Upper lobe of left lung (tissue), 4 donors: ENCODE measurements at regions not wholly inside any gene's neighbourhood (a gene's known extent, or its start where the extent isn't known, plus 50 kb on each side); places are given as distances from the start of the nearest gene placed in this dataset.

Experiments
- EP300 ChIP-seq, 4 donors: sonication (generic); formaldehyde crosslinking; IDR thresholded peaks; one replicate each; pipeline ENCODE4 v1.5.1; 2017; ENCODE audit warnings: antibody characterized with exemption in 4 of 4, control low read depth in 2 of 4
- POLR2A ChIP-seq, 4 donors: fragments of 450-650 bp; IDR thresholded peaks; one replicate each; pipeline ENCODE4 v1.5.1; 2016 to 2017; ENCODE audit warnings: antibody characterized with exemption in 4 of 4, mild to moderate bottlenecking in 2 of 4
- TF ChIP-seq, protein P1 (sequence below), 6 experiments: fragments of 450-650 bp in 4 of 6; fragments of 200-600 bp in 2 of 6; sonication (generic) in 2 of 6; IDR thresholded peaks; one replicate each; pipeline ENCODE4 v1.5.1; 2016 to 2019; ENCODE audit warnings: antibody characterized with exemption in 6 of 6

DNA sequence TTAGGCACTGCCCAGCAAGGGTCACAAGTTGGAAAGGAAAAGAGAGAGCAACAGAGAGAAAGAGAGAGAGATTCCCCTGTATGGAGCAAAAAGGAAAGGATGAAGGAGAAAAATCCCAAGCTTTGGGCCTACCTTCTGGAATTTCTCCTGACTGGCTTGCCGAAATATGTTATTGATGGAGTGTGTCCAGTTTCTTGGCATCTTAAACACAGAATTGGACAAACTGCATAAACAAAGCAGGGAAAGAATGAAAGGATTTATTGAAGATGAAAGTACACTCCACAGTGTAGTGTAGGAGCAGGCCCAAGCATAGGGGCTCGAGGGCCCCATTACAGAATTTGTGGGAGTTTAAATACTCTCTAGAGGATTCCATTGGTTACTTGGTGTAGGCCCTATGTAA, 627.8 kb upstream of the CNTNAP2 start:
- TF ChIP-seq, protein P1, sequence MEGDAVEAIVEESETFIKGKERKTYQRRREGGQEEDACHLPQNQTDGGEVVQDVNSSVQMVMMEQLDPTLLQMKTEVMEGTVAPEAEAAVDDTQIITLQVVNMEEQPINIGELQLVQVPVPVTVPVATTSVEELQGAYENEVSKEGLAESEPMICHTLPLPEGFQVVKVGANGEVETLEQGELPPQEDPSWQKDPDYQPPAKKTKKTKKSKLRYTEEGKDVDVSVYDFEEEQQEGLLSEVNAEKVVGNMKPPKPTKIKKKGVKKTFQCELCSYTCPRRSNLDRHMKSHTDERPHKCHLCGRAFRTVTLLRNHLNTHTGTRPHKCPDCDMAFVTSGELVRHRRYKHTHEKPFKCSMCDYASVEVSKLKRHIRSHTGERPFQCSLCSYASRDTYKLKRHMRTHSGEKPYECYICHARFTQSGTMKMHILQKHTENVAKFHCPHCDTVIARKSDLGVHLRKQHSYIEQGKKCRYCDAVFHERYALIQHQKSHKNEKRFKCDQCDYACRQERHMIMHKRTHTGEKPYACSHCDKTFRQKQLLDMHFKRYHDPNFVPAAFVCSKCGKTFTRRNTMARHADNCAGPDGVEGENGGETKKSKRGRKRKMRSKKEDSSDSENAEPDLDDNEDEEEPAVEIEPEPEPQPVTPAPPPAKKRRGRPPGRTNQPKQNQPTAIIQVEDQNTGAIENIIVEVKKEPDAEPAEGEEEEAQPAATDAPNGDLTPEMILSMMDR (IDR thresholded peaks at IDR 0.05) = no peak
- TF ChIP-seq EP300 (IDR thresholded peaks at IDR 0.05) (no peak), POLR2A (IDR thresholded peaks at IDR 0.05) (no peak)
